GM12874 (cell line): ENCODE measurements at regions not wholly inside any gene's neighbourhood (a gene's known extent, or its start where the extent isn't known, plus 50 kb on each side); places are given as distances from the start of the nearest gene placed in this dataset.

Experiments used
- TF ChIP-seq, protein P1 (sequence below): IDR thresholded peaks from 2 replicates; pipeline ENCODE4 v1.5.1; 2011; ENCODE audit warnings: low read depth, mild to moderate bottlenecking, control low read depth, low read length, moderate library complexity; ENCODE audit not compliant: insufficient read depth

GRCh38 chr16:6678586-6678985 is 654.1 kb upstream of the RBFOX1 start:
- TF ChIP-seq, protein P1, sequence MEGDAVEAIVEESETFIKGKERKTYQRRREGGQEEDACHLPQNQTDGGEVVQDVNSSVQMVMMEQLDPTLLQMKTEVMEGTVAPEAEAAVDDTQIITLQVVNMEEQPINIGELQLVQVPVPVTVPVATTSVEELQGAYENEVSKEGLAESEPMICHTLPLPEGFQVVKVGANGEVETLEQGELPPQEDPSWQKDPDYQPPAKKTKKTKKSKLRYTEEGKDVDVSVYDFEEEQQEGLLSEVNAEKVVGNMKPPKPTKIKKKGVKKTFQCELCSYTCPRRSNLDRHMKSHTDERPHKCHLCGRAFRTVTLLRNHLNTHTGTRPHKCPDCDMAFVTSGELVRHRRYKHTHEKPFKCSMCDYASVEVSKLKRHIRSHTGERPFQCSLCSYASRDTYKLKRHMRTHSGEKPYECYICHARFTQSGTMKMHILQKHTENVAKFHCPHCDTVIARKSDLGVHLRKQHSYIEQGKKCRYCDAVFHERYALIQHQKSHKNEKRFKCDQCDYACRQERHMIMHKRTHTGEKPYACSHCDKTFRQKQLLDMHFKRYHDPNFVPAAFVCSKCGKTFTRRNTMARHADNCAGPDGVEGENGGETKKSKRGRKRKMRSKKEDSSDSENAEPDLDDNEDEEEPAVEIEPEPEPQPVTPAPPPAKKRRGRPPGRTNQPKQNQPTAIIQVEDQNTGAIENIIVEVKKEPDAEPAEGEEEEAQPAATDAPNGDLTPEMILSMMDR, result no peak

DNA sequence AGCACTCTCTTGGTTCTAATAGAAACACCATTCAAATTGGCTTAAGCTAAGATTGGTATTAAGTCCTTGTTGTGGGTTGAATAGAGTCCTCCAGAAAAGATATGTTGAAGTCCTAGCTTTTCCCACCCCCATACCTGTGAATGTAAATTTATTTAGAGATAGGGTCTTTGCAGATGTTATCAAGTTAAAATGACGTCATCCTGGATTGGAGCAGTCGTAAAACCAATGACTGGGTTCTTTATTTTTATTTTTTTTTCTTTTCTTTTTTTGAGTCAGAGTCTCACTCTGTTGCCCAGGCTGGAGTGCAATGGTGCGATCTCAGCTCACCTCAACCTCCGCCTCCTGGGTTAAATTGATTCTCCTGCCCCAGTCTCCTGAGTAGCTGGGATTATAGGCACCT is 658.6 kb upstream of the RBFOX1 start:
- TF ChIP-seq, protein P1, result no peak

GRCh38 chr16:6672507-6672906 is 660.1 kb upstream of the RBFOX1 start:
- TF ChIP-seq, protein P1, result no peak

DNA sequence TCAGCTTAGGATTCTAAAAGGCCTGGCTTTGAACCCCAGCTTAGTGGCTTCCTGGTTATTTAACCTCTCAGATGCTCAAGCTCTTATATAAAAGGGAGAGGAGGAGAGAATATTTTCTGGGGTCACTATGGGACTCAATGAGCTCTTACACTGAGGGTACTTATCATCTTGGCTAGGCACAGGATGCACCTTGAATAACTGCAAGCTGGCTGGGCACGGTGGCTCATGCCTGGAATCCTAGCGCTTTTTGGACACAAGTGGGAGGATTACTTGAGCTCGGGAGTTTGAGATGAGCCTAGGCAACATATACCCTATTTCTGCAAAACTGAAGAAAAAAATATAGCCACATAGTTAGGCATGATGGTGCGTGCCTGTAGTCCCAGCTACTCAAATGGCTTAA is 665.3 kb upstream of the RBFOX1 start:
- TF ChIP-seq, protein P1, result no peak

DNA sequence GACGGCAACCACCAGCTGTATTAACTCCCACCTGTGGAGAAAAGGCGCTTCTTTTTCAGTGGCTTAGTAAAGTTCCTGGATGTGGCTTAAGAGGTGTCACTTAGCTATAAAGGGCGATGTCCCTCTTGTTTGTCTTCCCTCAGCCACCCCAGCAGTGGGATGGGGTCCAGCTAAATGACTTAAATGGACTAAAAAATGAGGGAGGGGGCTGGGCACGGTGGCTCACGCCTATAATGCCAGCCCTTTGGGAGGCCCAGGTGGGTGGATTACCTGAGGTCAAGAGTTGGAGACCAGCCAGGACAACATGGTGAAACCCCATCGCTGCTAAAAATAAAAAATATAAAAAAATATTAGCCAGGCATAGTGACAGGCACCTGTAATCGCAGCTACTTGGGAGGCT is 667.5 kb upstream of the RBFOX1 start:
- TF ChIP-seq, protein P1, result no peak

DNA sequence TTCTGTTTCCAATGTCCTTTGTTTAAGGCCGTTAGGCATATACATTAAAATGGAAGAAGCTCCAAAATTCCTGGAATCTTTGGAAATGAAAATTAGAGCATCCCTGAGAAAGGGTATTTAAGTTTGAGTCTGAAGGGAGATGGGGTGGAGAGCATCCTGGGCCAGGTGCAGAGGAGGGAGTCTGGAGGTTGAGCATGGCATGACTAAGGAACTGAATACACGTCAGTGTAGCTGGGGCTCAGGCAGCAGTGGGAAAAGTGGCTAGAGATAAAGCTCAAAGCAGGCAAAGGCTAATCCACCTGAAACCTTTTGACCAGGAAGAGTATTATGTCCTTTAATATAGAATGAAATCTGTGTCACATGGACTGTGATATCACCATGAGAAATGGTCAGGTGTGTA is 669.0 kb upstream of the RBFOX1 start:
- TF ChIP-seq, protein P1, result no peak

- TF ChIP-seq, protein P1, result no peak
Observed at GRCh38 chr16:6656760-6657159, 675.9 kb upstream of the RBFOX1 start.

DNA sequence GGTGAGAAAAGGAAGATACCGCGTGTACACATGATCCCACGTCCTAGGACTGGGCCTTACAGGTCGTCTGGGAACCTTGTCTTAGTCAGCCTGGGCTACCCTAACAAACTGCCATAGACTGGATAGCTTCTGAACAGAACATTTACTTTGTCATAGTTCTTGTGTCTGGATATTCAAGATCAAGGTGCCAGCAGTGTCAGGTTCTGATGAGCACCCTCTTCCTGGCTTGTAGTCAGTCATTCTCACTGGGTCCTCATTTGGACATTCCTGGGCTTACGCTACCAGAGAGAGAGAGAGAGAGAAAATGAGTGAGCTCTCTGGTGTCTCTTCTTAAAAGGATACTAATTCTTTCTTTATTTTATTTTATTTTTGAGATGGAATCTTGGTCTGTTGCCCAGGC is 685.8 kb upstream of the RBFOX1 start:
- TF ChIP-seq, protein P1, result no peak
